ENCODE measurements at regions not wholly inside any gene's neighbourhood (a gene's known extent, or its start where the extent isn't known, plus 50 kb on each side); places are given as distances from the start of the nearest gene placed in this dataset.

DNA sequence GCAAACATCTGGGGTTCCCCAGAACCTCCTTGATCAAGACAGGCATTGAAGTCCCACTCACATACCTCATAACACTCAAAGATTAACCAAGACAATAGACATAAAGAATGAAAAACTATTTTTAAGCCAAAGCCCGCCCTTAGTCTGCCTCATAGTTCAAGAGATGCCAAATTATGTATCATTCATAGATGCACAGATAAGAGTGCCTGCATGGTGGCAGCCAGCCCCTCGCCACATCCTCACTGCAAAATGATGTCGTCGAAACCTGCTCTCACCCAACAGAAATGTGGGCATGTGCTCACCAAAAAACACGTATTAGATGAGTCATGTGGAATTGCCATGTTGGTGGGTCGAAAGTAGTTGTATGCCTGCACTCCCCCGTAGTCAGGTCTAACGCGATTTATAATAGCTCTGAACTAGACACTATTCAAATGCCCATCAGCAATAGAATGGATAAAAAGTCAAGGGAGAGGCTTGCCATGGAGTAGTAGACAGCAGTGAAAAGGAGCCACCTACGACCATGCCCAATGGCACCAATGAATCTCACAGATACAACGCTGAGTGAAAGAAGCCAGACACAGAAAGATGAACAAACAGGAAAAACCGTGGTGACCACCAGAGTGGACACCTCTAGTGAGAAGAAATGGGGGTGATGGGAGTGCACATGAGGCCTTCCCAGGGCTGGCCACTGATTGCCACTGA lies 64.8 kb downstream of the C16orf95 start:
- TF ChIP-seq, protein P1, sequence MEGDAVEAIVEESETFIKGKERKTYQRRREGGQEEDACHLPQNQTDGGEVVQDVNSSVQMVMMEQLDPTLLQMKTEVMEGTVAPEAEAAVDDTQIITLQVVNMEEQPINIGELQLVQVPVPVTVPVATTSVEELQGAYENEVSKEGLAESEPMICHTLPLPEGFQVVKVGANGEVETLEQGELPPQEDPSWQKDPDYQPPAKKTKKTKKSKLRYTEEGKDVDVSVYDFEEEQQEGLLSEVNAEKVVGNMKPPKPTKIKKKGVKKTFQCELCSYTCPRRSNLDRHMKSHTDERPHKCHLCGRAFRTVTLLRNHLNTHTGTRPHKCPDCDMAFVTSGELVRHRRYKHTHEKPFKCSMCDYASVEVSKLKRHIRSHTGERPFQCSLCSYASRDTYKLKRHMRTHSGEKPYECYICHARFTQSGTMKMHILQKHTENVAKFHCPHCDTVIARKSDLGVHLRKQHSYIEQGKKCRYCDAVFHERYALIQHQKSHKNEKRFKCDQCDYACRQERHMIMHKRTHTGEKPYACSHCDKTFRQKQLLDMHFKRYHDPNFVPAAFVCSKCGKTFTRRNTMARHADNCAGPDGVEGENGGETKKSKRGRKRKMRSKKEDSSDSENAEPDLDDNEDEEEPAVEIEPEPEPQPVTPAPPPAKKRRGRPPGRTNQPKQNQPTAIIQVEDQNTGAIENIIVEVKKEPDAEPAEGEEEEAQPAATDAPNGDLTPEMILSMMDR (conservative IDR thresholded peaks at IDR 0.05; ENCODE audit: low read length) = no peak
- no peak for TF ChIP-seq EZH2phosphoT487 (IDR thresholded peaks at IDR 0.05; ENCODE audit: borderline replicate concordance, low read depth, low read length)

Measured in OCI-LY7 (cell line).